Mesothelial cell of epicardium (in vitro differentiated cells): ENCODE measurements at regions not wholly inside any gene's neighbourhood (a gene's known extent, or its start where the extent isn't known, plus 50 kb on each side); places are given as distances from the start of the nearest gene placed in this dataset.
"Not testable (repeated sequence)": the region's sequence is repeated elsewhere in the genome, so short reads cannot be mapped to it uniquely, and the experiment has no call there.

Experiments
- DNase-seq, 2 experiments: peaks; one replicate each; pipeline ENCODE4 v3.0.0; 2021; ENCODE audit warnings: low spot score in 2 of 2; ENCODE audit not compliant: unreplicated experiment in 2 of 2
- H3K27ac Mint-ChIP-seq: 2 replicates; pipeline ENCODE4 v1.8.0; 2021; ENCODE audit warnings: mixed read lengths
- H3K27me3 Mint-ChIP-seq: 2 replicates; pipeline ENCODE4 v1.8.0; 2021; ENCODE audit warnings: low read depth, mixed read lengths
- H3K36me3 Mint-ChIP-seq: 2 replicates; pipeline ENCODE4 v1.8.0; 2021; ENCODE audit warnings: mixed read lengths
- H3K4me1 Mint-ChIP-seq: 2 replicates; pipeline ENCODE4 v1.8.0; 2021; ENCODE audit warnings: mixed read lengths
- H3K4me3 Mint-ChIP-seq: 2 replicates; pipeline ENCODE4 v1.8.0; 2021; ENCODE audit warnings: mild to moderate bottlenecking, moderate library complexity, mixed read lengths
- H3K9me3 Mint-ChIP-seq: 2 replicates; pipeline ENCODE4 v1.8.0; 2021; ENCODE audit warnings: mixed read lengths
- TF ChIP-seq, protein P1 (sequence below): fragments of 200-600 bp; sonication (generic); IDR thresholded peaks from one replicate; pipeline ENCODE4 v1.5.0; 2021; ENCODE audit warnings: antibody characterized with exemption; ENCODE audit not compliant: unreplicated experiment

DNA sequence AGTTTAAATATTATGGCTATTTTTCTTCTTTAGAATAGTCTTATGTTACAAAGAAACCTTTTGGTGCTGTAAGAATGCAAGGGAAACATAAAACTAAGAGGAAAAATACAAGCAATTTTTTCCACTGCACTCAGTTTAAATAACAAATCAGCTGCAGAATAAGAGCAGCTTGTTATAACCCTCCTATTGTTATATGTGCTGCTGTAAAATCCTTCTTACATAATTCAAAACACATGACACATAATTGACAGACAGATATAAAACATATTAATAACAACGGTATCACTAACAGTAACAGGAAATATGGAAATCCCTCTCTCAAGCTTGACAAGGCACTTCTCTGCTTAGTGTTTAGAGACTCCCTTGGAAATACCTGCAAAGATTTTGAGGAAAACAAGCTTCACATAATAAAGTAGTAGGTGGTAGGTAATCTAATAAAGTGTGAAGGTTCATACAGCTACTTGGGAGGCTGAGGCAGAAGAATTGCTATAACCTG lies 385.3 kb upstream of the HS3ST1 start:
- DNase-seq, result no peak
- Mint-ChIP-seq H3K4me1 (no peaks in the 10 kb centered on the region), H3K27ac (no peak overlapping the region), H3K27me3 (no peaks in the 10 kb centered on the region), H3K9me3 (no peaks in the 10 kb centered on the region), H3K36me3 (no peaks in the 10 kb centered on the region), H3K4me3 (no peak overlapping the region)
- TF ChIP-seq, protein P1, sequence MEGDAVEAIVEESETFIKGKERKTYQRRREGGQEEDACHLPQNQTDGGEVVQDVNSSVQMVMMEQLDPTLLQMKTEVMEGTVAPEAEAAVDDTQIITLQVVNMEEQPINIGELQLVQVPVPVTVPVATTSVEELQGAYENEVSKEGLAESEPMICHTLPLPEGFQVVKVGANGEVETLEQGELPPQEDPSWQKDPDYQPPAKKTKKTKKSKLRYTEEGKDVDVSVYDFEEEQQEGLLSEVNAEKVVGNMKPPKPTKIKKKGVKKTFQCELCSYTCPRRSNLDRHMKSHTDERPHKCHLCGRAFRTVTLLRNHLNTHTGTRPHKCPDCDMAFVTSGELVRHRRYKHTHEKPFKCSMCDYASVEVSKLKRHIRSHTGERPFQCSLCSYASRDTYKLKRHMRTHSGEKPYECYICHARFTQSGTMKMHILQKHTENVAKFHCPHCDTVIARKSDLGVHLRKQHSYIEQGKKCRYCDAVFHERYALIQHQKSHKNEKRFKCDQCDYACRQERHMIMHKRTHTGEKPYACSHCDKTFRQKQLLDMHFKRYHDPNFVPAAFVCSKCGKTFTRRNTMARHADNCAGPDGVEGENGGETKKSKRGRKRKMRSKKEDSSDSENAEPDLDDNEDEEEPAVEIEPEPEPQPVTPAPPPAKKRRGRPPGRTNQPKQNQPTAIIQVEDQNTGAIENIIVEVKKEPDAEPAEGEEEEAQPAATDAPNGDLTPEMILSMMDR, result no peak

DNA sequence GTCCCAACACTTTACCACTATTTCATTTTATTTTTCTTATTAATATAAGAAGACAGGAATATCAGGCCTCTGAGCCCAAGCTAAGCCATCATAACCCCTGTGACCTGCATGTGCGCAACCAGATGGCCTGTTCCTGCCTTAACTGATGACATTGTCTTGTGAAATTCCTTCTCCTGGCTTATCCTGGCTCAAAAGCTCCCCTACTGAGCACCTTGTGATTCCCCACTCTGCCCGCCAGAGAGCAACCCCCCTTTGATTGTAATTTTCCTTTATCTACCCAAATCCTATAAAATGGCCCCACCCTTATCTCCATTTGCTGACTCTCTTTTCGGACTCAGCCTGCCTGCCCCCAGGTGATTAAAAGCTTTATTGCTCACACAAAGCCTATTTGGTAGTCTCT lies 382.8 kb upstream of the HS3ST1 start:
- not testable (repeated sequence) for H3K36me3 Mint-ChIP-seq, H3K27me3 Mint-ChIP-seq, H3K4me3 Mint-ChIP-seq, H3K9me3 Mint-ChIP-seq, H3K4me1 Mint-ChIP-seq, H3K27ac Mint-ChIP-seq, DNase-seq

DNA sequence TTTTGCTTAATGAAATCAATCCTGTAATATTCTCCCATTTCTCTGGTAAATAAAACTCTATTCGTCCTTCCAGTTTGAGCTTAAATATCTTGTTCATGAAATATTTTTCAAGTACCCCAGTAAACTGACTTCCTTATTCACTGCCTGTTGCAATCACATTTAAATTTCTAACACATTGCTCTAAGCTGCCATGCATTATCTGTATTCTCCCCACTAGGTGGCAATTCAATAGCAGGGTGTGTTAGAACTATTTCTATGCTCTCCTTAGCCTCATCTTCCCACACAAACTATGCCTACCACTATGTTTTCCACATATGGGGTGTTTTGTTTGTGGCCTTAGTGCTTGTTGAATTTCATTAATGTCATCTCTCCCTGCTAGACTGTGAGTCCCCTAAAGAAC lies 377.1 kb upstream of the HS3ST1 start:
- no peak overlapping the region for H3K4me3 Mint-ChIP-seq
- TF ChIP-seq, protein P1, result no peak
- no peaks in the 10 kb centered on the region for H3K4me1 Mint-ChIP-seq
- DNase-seq, result no peak
- H3K27ac Mint-ChIP-seq, result no peak overlapping the region
- H3K27me3 Mint-ChIP-seq, result no peaks in the 10 kb centered on the region
- no peaks in the 10 kb centered on the region for H3K36me3 Mint-ChIP-seq
- H3K9me3 Mint-ChIP-seq, result no peaks in the 10 kb centered on the region

DNA sequence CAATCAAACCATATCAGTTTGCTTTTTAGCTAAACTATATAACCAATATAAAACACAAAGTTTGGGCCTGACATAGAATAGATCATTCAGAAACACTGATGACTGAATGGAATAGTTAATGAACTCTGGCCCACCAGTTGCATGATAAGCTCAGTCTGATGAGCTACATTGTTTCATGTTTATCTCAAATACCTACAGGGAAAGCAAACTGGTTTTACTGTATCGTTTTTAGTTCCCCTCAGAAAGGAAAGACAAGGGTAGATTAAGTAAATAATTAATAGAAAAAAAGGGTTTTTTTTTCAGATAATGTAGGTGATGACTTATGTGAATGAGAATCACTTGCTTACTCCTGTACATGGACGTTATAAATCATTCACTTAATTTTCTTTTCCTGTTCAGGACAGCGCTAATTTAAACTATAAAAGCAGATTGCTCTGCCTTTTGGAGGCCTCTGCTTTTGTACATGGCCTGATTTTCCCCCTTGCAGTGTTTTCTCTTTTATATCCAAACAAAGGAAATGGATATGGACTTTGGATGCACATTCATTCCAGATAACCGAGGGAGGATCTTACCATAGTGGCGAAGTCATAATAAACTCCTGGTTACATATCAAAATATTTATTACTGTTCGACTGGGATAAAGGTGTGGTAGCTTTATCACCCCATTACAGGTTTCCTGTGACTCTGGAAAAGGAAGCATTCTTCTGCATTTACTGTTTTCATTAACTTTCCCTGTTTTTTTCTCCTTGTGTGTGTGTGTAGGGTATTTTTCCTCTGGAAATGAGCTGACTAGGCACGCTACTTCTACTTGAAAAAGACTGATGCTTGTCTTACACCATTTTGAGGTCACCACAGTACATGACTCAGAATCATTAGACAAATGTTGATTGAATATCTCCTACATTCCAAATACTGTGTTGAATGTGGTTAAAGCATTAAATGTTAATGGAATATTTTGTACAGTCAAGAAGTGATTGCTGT lies 373.1 kb upstream of the HS3ST1 start:
- H3K9me3 Mint-ChIP-seq, result no peaks in the 10 kb centered on the region
- no peaks in the 10 kb centered on the region for H3K27me3 Mint-ChIP-seq
- H3K36me3 Mint-ChIP-seq, result no peaks in the 10 kb centered on the region
- H3K4me3 Mint-ChIP-seq, result no peak overlapping the region
- DNase-seq, result no peak
- H3K4me1 Mint-ChIP-seq, result no peaks in the 10 kb centered on the region
- TF ChIP-seq, protein P1, result no peak
- no peak overlapping the region for H3K27ac Mint-ChIP-seq

DNA sequence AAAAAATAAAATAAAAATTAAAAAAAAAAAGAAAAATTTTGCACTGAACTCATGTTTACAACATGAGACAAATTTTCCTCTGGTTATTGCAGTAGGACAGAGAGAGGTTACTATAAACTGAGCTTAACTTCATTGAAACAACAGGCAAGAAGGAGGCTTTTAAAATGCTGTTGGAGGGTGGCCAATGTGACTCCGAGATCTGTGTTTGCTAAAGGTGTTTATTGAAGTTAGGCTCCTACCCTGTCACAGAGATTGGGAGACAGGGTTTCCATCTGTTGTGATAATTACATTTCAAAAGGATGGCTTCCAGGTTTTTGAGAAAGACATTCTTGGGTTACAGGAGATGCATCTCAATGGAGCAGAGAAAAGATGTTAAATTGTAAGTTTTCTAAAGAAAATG lies 370.5 kb upstream of the HS3ST1 start:
- H3K9me3 Mint-ChIP-seq, result no peaks in the 10 kb centered on the region
- H3K27me3 Mint-ChIP-seq, result no peaks in the 10 kb centered on the region
- DNase-seq, result no peak
- no peak overlapping the region for H3K4me3 Mint-ChIP-seq
- H3K36me3 Mint-ChIP-seq, result no peaks in the 10 kb centered on the region
- no peaks in the 10 kb centered on the region for H3K4me1 Mint-ChIP-seq
- no peak overlapping the region for H3K27ac Mint-ChIP-seq
- TF ChIP-seq, protein P1, result no peak

DNA sequence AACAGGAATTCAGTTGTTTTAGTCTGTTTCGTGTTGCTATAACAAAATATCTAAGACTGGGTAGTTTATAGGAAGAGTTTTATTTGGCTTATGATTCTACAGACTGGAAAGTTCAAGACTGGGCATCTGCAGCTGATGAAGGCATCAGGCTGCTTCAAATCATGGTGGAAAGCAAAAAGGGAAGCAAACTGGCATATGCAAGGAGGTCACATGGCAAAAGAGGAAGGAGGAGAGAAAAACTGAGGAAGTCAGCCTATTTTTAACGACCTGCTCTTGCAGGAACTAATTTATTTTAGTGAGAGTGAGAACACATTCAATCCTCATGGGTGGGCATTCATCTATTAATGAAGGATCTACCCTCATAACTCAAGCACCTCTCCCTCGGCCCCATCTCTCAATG lies 363.1 kb upstream of the HS3ST1 start:
- H3K4me3 Mint-ChIP-seq, result no peak overlapping the region
- peaks cover 8% of the 10 kb centered on the region for H3K9me3 Mint-ChIP-seq
- no peaks in the 10 kb centered on the region for H3K27me3 Mint-ChIP-seq
- no peaks in the 10 kb centered on the region for H3K4me1 Mint-ChIP-seq
- DNase-seq, result no peak
- H3K27ac Mint-ChIP-seq, result no peak overlapping the region
- H3K36me3 Mint-ChIP-seq, result no peaks in the 10 kb centered on the region
- TF ChIP-seq, protein P1, result no peak
